Stimulated activated CD8-positive, alpha-beta memory T cell treated with anti-CD3 and anti-CD28 coated beads, Interleukin-4, amount 100 ng/mL, for 4 hours (primary cell): ENCODE measurements at regions not wholly inside any gene's neighbourhood (a gene's known extent, or its start where the extent isn't known, plus 50 kb on each side); places are given as distances from the start of the nearest gene placed in this dataset.
"Not testable (repeated sequence)": the region's sequence is repeated elsewhere in the genome, so short reads cannot be mapped to it uniquely, and the experiment has no call there.

Source experiments
- DNase-seq, 2 donors: peaks; one replicate each; pipeline ENCODE4 v3.0.0-alpha.2; 2020; ENCODE audit warnings: low read depth in 2 of 2, low spot score in 1 of 2

DNA sequence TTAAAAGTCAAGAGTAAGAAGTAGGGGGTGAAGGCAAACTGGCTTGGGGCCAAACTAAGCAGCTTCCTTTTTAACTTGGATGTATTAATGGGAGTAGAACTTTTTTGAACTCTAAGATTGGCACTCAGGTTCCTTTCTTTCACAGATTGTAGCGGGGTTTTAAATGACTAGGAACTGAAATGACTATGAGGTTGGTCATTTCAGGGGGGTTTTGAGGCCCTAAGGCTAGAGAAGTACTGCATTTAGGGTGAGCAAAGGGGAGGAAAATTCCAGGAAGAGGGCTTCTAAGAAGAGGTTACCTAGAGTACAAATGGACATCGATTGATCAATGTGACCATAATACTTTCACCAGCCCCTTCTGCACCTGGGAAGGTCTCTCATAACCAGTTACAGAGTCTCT is 381.8 kb downstream of the MLLT3 start:
- no peak for DNase-seq

DNA sequence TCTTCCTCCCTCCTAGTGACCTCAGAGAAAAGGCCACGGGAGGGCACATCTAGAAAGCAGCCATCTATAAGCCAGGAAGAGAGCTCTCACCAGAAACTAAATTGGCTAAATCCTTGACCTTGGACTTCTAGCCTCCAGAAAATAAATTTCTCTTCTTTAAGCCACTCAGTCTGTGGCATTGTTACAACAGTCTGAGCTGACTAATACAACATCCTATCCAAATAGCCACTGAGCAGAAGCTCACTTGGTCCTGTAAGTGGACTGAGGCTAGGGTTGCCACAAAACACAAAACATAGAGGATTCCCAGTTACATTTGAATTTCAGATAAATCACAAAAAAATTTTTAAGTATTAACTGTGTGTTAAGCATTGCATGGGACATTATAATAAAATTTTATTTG is 383.4 kb downstream of the MLLT3 start:
- DNase-seq, result no peak

DNA sequence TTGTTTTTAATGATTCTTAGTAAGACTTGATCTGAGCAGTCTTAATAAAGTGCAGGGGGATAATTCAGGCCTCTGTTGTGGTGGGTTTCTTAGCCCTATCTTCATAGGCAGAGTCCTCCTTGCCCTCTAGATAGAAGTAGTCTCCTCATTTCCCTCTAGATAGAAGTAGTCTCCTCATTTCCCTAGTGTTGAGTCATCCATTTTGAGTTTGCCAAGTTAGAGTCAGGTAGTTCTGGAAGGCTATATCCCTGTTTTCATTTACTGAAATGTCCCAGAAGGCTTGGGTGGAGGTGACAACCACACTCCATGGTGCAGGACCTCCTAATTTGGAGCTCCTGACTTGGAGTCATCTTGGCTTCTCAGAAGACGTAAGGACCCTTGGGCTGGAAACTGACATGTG is 384.6 kb downstream of the MLLT3 start:
- no peak for DNase-seq

DNA sequence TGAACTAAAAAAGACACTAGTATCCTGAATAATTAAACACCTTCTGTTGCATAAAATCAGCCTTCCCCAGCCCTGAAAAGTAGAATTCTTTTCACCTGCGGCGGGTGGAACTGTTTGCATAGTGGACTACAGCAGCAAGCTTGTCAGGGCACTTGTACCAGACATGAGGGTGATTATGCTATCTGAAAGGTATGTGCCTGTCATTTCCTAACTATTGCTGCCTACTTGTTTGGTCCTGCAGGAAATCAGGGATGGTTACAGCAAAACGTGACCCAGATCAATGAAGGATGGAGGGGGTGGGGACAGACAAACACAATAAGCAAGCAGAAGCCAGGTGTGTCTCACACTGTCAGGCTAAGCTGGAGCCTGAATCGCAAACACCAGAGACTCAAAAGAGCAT is 385.6 kb downstream of the MLLT3 start:
- no peak for DNase-seq

DNA sequence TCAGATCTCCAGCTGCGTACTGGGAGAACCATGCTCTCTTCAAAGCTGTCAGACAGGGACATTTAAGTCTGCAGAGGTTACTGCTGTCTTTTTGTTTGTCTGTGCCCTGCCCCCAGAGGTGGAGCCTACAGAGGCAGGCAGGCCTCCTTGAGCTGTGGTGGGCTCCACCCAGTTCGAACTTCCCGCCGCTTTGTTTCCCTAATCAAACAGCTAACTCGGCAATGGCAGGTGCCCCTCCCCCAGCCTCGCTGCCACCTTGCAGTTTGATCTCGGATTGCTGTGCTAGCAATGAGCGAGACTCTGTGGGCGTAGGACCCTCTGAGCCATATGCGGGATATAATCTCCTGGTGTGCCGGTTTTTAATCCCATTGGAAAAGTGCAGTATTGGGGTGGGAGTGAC is 387.1 kb downstream of the MLLT3 start:
- not testable (repeated sequence) for DNase-seq

DNA sequence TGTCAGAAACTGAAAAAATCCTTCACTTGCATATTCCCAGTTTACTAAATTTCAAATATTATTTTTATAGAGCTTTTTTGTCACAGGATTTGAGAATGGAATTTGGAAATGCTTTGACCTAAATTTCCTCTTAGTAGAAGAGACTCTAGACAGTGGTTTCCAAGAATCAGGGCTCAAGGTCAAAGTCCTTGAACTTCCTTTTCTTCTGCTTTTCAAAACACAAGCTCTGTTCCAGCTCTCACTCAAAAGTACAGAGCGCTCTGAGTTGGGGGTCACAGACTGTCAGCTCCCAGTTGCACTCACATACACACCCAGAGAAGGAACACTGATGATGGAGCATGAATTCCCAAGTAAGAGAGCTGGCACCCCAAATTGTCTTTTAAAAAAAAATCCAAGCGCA is 394.2 kb downstream of the MLLT3 start:
- DNase-seq, result no peak

DNA sequence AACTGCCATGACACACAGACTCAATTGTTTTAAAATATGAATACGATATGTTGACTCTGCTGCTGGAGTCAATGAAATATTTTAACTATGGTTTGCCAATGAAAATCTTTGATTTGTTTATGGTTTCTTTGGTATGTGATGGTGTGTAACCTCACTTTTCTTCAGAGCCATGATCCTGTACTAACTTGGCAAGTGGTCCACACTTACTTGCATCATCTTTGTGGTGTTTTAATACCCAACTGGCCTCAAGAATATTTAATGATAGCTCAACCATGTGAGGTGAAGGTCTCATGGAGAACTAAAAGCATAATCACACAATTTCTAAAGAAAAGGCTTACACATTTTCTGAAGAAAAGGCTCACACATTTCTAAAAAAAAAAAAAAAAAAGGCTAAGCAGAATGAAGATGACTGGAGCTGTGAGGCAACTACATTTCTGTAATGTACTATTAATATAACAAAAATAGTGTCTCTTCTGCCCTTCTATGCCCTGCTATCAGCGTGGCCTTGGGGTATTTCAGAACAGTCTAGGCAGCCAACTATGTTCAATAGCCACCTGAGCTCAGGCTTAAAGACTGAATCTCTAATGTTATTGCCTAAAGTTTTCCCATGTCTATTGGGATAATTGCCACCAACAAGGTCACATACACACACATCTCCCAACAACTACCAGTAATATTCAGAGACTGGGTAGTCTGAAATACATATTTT is 395.0 kb downstream of the MLLT3 start:
- no peak for DNase-seq

DNA sequence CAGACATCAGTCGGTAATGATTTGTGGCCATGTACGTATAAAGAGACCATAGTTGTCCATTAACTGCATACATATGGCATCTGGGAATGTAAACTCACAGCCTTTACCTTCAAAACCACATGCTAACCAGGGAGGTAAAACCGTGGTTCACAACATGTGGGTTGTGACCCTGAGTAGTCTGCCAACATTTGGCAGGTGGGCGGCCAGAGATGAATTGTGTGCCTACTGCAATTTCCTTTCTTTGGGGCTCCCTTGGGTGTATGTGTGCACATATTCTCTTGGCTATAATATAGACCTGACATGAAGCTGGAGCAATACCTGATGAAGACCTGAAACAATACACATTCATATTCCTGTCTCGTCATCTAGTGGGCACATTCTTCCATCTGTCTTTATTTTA is 396.0 kb downstream of the MLLT3 start:
- DNase-seq, result no peak

DNA sequence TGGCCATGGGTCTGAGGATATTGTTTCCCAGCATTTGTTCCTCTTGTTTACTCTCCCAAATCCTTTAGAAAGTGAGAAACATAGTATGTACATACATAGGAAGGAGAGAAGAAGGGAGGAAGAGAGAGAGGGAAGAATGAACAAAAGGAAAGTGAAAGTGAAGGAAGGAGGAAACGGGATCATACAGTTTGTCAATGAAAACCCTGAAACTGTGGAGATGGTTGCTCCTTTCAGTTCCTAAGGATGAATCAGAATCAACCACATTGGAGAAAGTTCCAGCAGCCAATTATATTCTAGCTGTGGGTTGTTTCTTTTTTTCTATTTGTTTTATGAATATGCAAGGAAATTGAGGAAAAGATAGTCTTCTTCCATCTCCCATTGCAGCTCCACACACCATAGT is 396.5 kb downstream of the MLLT3 start:
- DNase-seq, result no peak

DNA sequence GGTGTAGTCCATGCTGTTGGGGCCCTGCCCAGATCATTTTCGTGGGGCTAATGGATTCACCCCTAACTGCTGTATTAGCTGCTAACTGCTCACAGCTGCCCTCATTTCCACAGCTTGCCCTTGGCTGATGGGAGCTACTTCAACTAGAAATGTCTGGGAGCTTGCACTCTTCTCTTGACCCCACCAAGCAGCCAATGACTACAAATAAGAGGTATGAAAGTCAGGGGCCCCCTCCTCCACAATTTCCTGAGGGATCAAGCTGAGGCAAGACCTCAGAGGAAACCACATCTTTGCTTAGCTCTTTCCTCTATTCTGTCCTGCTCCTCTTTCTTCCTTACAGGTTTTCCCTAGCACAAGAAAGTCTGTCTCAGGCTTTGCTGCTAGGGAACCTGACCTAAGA is 397.5 kb downstream of the MLLT3 start:
- DNase-seq, result no peak

DNA sequence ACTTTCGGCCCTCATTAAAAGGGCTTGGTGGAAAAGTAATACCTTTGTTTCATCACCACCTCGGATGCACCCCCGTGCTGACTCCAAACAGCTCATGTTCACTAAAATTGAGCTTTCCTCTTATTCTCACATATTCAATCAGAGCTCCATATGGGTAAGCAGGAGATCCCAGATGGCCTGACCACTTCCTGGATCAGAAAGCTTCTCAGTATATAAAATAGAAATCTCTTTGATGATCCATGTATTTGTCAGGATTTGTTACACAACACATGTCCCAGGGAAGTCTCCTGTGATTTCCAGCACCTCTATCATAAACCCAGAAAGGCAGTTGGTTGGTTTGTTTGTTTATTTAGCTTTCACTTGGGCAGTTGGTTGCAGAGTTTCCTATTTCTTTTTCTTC is 402.0 kb downstream of the MLLT3 start:
- DNase-seq, result no peak

DNA sequence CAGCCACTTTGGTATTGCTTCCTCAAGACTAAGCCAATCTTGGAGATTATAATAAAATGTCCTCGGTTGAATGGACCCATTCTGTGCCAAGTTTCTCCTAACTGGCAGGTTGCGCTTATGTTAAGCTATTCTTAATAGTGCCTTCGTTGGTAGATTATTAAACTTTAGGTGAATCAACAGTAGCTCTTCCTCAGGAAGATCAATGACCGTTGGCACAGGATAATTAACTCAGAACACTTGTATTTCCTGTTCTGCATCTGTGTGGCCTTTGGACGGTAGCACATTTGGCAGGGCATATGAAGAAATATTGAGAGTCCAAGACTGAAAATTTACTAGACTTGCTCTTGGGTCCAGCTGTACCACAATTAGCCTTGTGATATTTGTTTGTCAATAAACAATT is 402.9 kb downstream of the MLLT3 start:
- DNase-seq, result no peak

DNA sequence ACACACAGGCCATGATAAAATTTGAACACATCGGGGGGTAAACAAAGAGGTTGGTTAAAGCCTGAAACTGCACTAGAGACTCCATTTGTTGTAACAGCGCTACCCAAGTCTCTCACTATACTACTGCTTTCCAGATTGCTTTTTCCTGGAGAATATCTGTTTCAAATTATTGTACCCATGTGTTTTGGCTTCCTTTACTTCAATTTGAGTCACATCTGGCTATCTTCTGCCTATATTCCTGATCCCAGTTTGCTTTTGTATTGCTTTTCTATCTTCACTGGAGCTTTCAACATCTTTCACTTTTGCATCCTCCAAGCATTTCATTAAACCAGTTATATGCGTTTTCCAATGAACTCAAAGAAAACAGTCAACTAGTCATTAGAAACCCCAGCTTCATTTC is 404.7 kb downstream of the MLLT3 start:
- no peak for DNase-seq

DNA sequence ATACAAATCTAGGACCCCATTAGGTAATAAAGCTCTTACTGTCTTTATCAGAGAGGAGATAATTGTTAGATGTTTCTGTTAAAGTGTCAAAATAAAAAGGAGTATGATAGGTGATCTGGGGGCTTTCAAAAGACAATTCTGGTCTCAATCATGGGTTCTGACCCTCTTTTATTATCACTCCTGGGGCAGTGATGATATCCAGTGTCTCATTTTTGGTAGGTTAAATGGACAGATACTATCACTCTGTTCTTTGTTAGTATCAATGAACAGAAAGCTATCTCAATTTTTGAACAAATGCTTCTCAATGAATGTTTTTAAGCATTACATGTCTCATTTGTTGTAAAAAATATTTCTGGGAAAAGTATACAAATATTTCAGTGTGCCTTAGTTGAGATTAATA is 405.9 kb downstream of the MLLT3 start:
- DNase-seq, result no peak

DNA sequence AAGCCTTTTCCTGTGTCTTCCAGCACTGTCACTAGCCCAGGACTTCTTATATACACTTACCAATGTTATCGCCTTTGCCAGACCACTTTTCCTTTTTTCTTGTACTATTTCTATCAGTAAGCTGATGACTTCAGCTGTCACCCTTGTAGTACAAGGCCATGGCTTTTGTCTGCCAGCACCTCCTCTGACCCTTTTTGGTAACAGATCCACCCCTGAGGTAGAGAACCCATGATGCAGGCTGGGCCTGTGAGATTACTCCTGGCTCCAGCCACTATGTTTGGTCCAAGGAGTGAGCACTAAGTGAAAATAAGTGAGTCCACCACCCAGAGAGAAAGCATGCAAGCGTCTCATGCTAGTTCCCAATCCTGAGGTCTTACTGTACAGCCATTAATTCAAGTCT is 406.7 kb downstream of the MLLT3 start:
- DNase-seq, result no peak

DNA sequence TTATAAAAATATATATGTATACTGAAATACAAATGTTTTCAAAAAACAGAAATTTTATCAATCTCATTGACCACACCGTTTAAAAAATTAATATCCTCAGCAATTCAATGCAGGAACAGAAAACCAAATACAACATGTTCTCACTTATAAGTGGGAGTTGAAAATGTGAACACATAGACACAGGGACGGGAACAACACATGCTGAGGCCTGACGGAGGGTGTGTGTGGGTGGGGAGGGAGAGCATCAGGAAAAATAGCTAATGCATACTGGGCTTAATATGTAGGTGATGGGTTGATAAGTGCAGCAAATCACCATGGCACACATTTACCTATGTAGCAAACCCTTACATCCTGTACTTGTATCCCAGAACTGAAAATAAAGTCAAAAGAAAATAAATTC is 409.5 kb downstream of the MLLT3 start:
- DNase-seq, result no peak

DNA sequence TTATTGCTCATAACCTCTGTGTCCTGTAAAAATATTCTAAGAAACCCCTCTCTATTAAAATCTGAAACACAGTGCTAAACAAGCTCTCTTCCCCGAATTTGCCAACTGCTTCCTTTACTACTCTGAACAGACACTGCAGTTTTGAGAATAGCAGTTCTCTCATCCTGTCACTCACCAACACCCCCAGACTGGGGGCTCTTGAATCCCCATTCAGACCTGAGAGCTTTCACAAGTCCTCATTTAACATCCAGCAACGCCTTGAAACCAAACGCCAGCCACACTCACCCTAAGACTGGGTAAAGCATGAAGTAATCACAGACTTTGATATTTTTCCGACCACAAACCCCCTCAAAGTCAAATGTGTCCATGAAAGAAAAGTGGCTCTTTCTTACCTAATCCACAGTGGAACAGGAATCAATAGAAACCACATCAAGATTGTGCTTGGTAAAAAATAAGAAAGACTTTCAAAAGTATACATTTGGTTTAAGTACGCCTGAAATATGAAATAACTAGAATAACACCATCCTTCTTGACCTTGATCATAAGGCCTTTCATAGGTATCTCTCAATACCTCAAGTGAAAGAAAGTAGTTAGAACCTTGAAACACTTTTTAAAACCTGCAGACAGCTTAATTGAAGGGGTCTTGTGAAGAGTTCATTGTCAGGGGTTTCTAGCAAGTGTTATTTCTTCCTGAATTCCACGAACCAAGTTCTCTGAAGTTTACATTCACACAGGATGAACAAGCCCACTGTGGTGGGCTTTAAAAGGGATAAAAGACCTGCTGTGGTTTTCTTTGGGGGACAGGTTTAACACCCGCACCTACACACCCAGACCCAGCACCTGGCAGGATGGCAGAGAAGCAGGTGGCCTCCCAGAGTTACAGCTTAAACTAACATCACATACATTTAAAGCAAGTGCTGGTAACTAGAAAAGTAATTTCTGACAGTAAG is 412.6 kb downstream of the MLLT3 start:
- peak in 1 of 2 donors; percentile 2 for DNase-seq

DNA sequence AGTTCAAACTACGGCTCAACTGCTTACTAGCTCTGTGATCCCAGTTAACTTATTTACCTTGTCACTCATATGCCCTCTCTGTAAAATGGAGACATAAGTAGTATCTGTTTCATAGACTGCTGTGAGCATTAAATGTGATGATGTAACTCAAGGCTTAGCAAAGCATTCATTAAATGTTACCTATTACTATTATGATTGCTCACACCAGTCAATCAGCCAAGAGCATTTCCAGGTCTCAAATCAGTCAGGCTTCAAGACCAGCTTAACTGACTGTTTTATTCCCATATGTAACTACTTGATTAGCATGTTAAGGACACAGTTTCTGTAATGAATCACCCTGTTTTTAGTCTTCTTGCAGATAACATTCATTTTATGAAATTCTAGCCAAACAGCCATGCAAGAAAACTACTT is 413.3 kb downstream of the MLLT3 start:
- no peak for DNase-seq

DNA sequence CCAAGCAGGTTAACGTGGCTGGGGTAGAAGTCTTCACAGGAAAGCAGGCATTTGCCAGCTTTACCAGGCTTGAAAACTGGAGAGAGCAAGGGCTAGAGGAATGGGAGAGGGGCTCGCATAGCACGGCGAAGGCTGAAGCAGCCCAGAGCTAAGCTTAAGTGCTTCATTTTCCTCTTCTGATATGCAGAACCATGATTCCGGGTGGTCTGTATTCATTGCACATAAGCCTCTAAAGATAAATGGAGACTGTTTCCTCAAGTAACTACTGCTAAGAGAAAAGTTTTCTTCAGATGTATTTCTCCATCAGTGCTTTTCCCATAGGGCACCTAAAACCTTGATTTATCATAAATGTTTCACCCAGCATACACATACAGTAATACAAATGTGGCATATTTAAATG is 414.1 kb downstream of the MLLT3 start:
- no peak for DNase-seq

DNA sequence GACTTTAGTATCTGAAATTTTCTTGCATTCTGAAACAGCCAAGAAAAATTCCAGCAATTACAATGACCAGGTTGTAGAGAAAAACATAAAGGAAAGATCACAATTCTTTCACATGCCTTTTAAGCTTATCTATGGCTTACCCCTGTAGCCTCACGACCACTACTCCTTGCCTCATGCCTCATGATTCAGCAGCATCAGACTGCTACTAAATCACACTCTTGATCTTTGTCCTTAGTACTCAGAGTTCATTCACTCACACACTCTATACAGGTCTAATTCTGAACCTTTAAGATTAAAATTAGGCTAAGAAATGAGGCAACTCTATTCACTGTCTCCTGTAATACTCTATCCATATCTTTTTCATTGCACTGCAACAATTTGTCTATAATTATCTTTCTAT is 415.1 kb downstream of the MLLT3 start:
- no peak for DNase-seq

DNA sequence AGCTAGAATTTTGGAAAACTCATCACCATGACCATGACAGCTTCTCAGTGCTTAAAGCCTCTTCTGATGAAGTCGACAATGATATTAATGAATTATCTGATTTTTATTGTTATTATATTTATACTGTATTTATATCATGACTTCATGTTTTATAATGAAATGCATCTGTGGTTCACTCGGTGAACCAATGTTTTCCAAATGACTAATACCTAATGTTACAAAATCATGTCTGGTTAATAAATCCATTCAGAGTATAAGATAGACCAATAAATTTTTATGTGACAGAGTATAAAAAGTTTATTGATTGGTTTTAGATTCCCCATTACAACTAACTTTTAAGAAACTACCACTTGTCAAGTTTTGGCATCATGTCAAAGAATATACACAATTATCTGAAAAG is 416.5 kb downstream of the MLLT3 start:
- DNase-seq, result no peak

DNA sequence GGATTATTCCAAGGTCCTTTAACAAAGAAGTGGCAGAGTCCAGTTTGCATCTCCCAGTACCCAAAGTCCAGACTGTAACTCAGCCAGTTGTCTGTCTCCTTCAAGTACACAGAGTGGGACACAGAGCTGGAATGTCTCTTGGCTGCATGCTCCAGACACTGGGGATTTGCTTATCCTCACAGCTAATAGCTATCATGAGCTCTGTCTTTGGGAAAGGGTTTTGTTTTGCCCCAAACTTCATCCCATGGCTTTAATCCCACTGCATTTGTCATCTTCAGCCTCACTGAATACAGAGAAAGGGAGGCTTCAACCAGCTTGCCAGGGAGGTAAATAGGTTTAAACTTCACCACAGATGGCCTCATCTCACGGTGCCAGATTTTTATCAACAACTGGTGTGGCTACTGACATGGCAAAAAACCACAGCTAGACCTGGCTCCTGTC is 412.2 kb upstream of the SLC24A2 start:
- DNase-seq, result no peak

DNA sequence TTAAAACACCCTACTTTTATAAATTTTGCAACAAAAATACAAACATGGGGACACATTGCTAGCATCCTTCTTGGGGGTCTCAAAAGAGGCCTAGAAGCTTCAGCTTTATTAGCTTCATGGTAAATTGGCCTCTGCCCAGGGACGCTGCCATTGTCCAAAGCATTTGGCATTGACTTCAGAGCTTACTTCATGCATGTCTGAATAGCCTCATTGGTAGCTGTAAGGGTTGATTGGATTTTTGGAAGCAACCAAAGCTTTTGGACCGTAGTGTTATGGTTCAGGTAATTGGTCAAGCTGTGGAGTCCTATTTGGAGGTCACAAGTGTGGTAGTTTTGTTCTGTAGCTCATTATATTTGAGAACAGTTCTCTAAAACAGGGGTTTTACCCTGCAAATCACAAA is 411.7 kb upstream of the SLC24A2 start:
- no peak for DNase-seq
